HEK293 (cell line): ENCODE measurements at regions not wholly inside any gene's neighbourhood (a gene's known extent, or its start where the extent isn't known, plus 50 kb on each side); places are given as distances from the start of the nearest gene placed in this dataset.

ENCODE experiments used
- CTCF ChIA-PET: fragments of 350-600 bp; formaldehyde crosslinking; extraction: SDS; loops from one replicate; lab custom pipeline; 2021; ENCODE audit warnings: antibody characterized with exemption; lab: Yijun Ruan, JAX
- POLR2A ChIA-PET: fragments of 300-600 bp; formaldehyde crosslinking; extraction: SDS; loops from one replicate; lab custom pipeline; 2020; ENCODE audit warnings: antibody characterized with exemption, inconsistent platforms; lab: Yijun Ruan, JAX
- H3K27ac ChIP-seq: fragments of 200-500 bp; sonication (Bioruptor generic); 2 replicates; pipeline ENCODE4 v1.5.1; 2014; ENCODE audit warnings: low read depth, low read length, control low read depth, inconsistent platforms; ENCODE audit errors: extremely low read depth
- H3K36me3 ChIP-seq, 2 experiments: fragments of 200-500 bp in 1 of 2; sonication (Bioruptor generic) in 1 of 2; 1 replicate in 1 of 2; 2 replicates in 1 of 2; pipeline ENCODE4 v1.5.1; 2014 to 2017; ENCODE audit warnings: inconsistent platforms in 2 of 2, low read length in 2 of 2; ENCODE audit not compliant: control insufficient read depth in 2 of 2, insufficient read depth in 1 of 2
- H3K4me1 ChIP-seq: fragments of 200-500 bp; sonication (Bioruptor generic); 2 replicates; pipeline ENCODE4 v1.5.1; 2014; ENCODE audit warnings: mild to moderate bottlenecking, low read length, inconsistent platforms; ENCODE audit not compliant: control insufficient read depth, insufficient read depth
- H3K4me3 ChIP-seq: 2 replicates; pipeline ENCODE4 v1.5.1; 2011; ENCODE audit warnings: low read depth, mild to moderate bottlenecking, control low read depth, low read length, moderate library complexity
- H3K9me3 ChIP-seq: fragments of 200-500 bp; sonication (Bioruptor generic); 2 replicates; pipeline ENCODE4 v1.5.1; 2014; ENCODE audit warnings: low read depth, low read length, inconsistent platforms; ENCODE audit not compliant: control insufficient read depth, insufficient read depth
- BCL11B ChIP-seq: fragments of 450-650 bp; formaldehyde crosslinking; IDR thresholded peaks from 2 replicates; pipeline ENCODE4 v1.5.1; 2016; ENCODE audit warnings: low read depth, missing biosample characterization, missing genetic modification characterization
- EGR2 ChIP-seq: fragments of 450-650 bp; formaldehyde crosslinking; IDR thresholded peaks from 2 replicates; pipeline ENCODE4 v1.5.1; 2016; ENCODE audit warnings: low read depth, missing biosample characterization, missing genetic modification characterization
- GLIS2 ChIP-seq: fragments of 450-650 bp; formaldehyde crosslinking; IDR thresholded peaks from 2 replicates; pipeline ENCODE4 v1.5.1; 2016; ENCODE audit warnings: missing biosample characterization, missing genetic modification characterization
- INSM2 ChIP-seq: fragments of 450-650 bp; formaldehyde crosslinking; IDR thresholded peaks from 2 replicates; pipeline ENCODE4 v1.5.1; 2016; ENCODE audit warnings: missing biosample characterization, missing genetic modification characterization
- KLF1 ChIP-seq: fragments of 450-650 bp; formaldehyde crosslinking; IDR thresholded peaks from 2 replicates; pipeline ENCODE4 v1.5.1; 2016; ENCODE audit warnings: missing biosample characterization, missing genetic modification characterization
- PRDM10 ChIP-seq: fragments of 450-650 bp; formaldehyde crosslinking; IDR thresholded peaks from 2 replicates; pipeline ENCODE4 v1.5.1; 2016; ENCODE audit warnings: missing biosample characterization, missing genetic modification characterization
- SCRT1 ChIP-seq: fragments of 450-650 bp; formaldehyde crosslinking; IDR thresholded peaks from 2 replicates; pipeline ENCODE4 v1.5.1; 2016; ENCODE audit warnings: missing biosample characterization, missing genetic modification characterization, borderline replicate concordance
- WT1 ChIP-seq: fragments of 450-650 bp; formaldehyde crosslinking; IDR thresholded peaks from 2 replicates; pipeline ENCODE4 v1.5.1; 2016; ENCODE audit warnings: missing biosample characterization, missing genetic modification characterization
- ZBTB6 ChIP-seq: fragments of 450-650 bp; formaldehyde crosslinking; IDR thresholded peaks from 2 replicates; pipeline ENCODE4 v1.5.1; 2017; ENCODE audit warnings: missing biosample characterization, missing genetic modification characterization
- ZNF121 ChIP-seq: fragments of 450-650 bp; formaldehyde crosslinking; IDR thresholded peaks from 2 replicates; pipeline ENCODE4 v1.5.1; 2016; ENCODE audit warnings: missing biosample characterization, missing genetic modification characterization
- ZNF280D ChIP-seq: fragments of 450-650 bp; formaldehyde crosslinking; IDR thresholded peaks from 2 replicates; pipeline ENCODE4 v1.5.1; 2016; ENCODE audit warnings: missing biosample characterization, missing genetic modification characterization
- ZNF350 ChIP-seq: fragments of 450-650 bp; formaldehyde crosslinking; IDR thresholded peaks from 2 replicates; pipeline ENCODE4 v1.5.0; 2017; ENCODE audit warnings: missing biosample characterization, mild to moderate bottlenecking, missing genetic modification characterization
- ZNF449 ChIP-seq: fragments of 450-650 bp; formaldehyde crosslinking; IDR thresholded peaks from 2 replicates; pipeline ENCODE4 v1.5.1; 2017; ENCODE audit warnings: missing biosample characterization, mild to moderate bottlenecking, missing genetic modification characterization, moderate library complexity
- ZNF585B ChIP-seq: fragments of 450-650 bp; formaldehyde crosslinking; IDR thresholded peaks from 2 replicates; pipeline ENCODE4 v1.5.1; 2016; ENCODE audit warnings: missing biosample characterization, missing genetic modification characterization
- ZNF664 ChIP-seq: fragments of 450-650 bp; formaldehyde crosslinking; IDR thresholded peaks from 2 replicates; pipeline ENCODE4 v1.5.1; 2016; ENCODE audit warnings: missing biosample characterization, missing genetic modification characterization
- ZNF776 ChIP-seq: fragments of 450-650 bp; formaldehyde crosslinking; IDR thresholded peaks from 2 replicates; pipeline ENCODE4 v1.5.0; 2017; ENCODE audit warnings: missing biosample characterization, missing genetic modification characterization, borderline replicate concordance
- ZSCAN18 ChIP-seq: fragments of 450-650 bp; formaldehyde crosslinking; IDR thresholded peaks from 2 replicates; pipeline ENCODE4 v1.5.1; 2016; ENCODE audit warnings: missing biosample characterization, missing genetic modification characterization

GRCh38 chr2:166381-166780 lies 97.5 kb downstream of the SH3YL1 start:
- CTCF ChIA-PET, result no interaction called here
- POLR2A ChIA-PET, result interaction anchor here (0.6 to 0.7 kb wide), 2 partner anchors 70 to 258 kb away, joined by 3 to 4 read pairs; no protein-coding TSS in a partner anchor
- no peak overlapping the region for H3K27ac ChIP-seq
- H3K4me1 ChIP-seq, result no peaks in the 10 kb centered on the region; the same call in 1 of the 2 replicates
- no peak for TF ChIP-seq ZNF585B (tag by site-specific recombination)
- TF ChIP-seq, all 188 proteins: peak for 0
- Histone ChIP-seq H3K4me3 (no peak overlapping the region), H3K9me3 (no peaks in the 10 kb centered on the region), H3K36me3 (no peaks in the 10 kb centered on the region)

- ChIA-PET POLR2A (no interaction called here), CTCF (no interaction called here)
- no peaks in the 10 kb centered on the region for H3K36me3 ChIP-seq
- no peak overlapping the region for H3K27ac ChIP-seq
- no peaks in the 10 kb centered on the region for H3K9me3 ChIP-seq
- no peaks in the 10 kb centered on the region; the same call in 1 of the 2 replicates for H3K4me1 ChIP-seq
- H3K4me3 ChIP-seq, result no peak overlapping the region
- no peak for TF ChIP-seq ZNF121
- TF ChIP-seq EGR2 (tag by site-specific recombination), result no peak
- TF ChIP-seq GLIS2, result no peak
- TF ChIP-seq ZSCAN18 (tag by site-specific recombination), result no peak
- TF ChIP-seq WT1, result no peak
- no peak for TF ChIP-seq ZNF350
- TF ChIP-seq ZBTB6 (tag by site-specific recombination), result no peak
- TF ChIP-seq KLF1 (tag by site-specific recombination), result no peak
- no peak for TF ChIP-seq PRDM10 (tag by site-specific recombination)
- TF ChIP-seq ZNF776, result no peak
- TF ChIP-seq, all 188 proteins: peak for 0
Observed at GRCh38 chr2:165530-165929, 98.3 kb downstream of the SH3YL1 start.

- ChIA-PET POLR2A (no interaction called here), CTCF (interaction anchor here (0.6 to 2.2 kb wide), 2 partner anchors 20 to 106 kb away, joined by 4 to 6 read pairs; no protein-coding TSS in a partner anchor)
- no peaks in the 10 kb centered on the region; the same call in 1 of the 2 replicates for H3K4me1 ChIP-seq
- H3K4me3 ChIP-seq, result no peak overlapping the region
- H3K36me3 ChIP-seq, result no peaks in the 10 kb centered on the region
- no peaks in the 10 kb centered on the region for H3K9me3 ChIP-seq
- H3K27ac ChIP-seq, result no peak overlapping the region
- TF ChIP-seq ZNF280D (tag by site-specific recombination) (no peak), ZNF664 (no peak), INSM2 (tag by site-specific recombination) (no peak), BCL11B (tag by site-specific recombination) (no peak), ZNF449 (no peak), SCRT1 (tag by site-specific recombination) (no peak)
Observed at GRCh38 chr2:162473-163382, 101.1 kb downstream of the SH3YL1 start.
